ENCODE measurements at regions not wholly inside any gene's neighbourhood (a gene's known extent, or its start where the extent isn't known, plus 50 kb on each side); places are given as distances from the start of the nearest gene placed in this dataset.
A peak's percentile ranks its signal among the peaks of the same experiment; 100 is the strongest.

DNA sequence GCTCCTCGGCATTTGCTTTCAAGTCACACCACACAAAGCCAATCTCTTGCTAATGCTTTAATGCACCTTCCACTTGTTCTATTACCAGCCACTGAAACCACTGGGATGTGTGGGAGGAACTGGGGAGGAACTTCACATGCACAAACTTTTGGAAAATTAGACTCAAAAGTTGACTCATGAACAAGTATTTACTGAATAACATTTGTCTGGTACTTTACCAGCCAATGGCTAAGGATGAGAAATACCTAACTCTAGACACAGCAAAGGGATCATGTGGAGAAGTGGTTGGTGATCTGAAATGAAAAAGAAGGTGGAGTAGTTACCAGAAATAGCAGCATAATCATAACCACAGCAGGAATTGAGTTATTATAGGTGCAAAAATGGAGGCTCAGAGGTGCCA lies 554.0 kb upstream of the NOX3 start:
- no CpG with 5 or more reads among the region's 1 CpG for WGBS, 2 experiments (ENCODE audit: extremely low coverage in 2 of 2, insufficient read length in 1 of 2)
- intact Hi-C loops (cut with micrococcal nuclease), result loop anchor here (10.0 kb wide), 2 partner anchors 125 to 685 kb away; no protein-coding TSS in a partner anchor
- H3K9me1 ChIP-seq (ENCODE audit: insufficient read depth, low read length), result no peaks in the 10 kb centered on the region
- H3K56ac ChIP-seq (ENCODE audit: extremely low read depth, insufficient read depth, low read length), result no peak overlapping the region
- no peak overlapping the region for H3K4me2 ChIP-seq (ENCODE audit: low read depth, low read length)
- ATAC-seq (ENCODE audit: low read depth) (peak; percentile 59), DNase-seq (peak; percentile 58)
- peaks cover 4% of the 10 kb centered on the region; the same call in 1 of the 2 replicates for H3K4me1 ChIP-seq (ENCODE audit: control insufficient read depth, insufficient read depth, low read length)
- H2BK15ac ChIP-seq (ENCODE audit: low read depth, low read length), result no peak overlapping the region
- H2AFZ ChIP-seq (replicated peaks; ENCODE audit: low read length, poor library complexity), result no peak overlapping the region
- no peak overlapping the region for H3K14ac ChIP-seq (replicated peaks; ENCODE audit: low read depth, low read length)
- no peaks in the 10 kb centered on the region for H4K20me1 ChIP-seq (ENCODE audit: insufficient read depth, low read length)
- no peaks in the 10 kb centered on the region for H3K9me3 ChIP-seq (ENCODE audit: control insufficient read depth, insufficient read depth, low read length)
- H2BK20ac ChIP-seq (ENCODE audit: low read depth, low read length), result no peak overlapping the region
- no peak overlapping the region for H2AK5ac ChIP-seq (ENCODE audit: low read depth, low read length)
- in situ Hi-C loops (cut with MboI; ENCODE audit: low sequenced_read_pairs), result no loop called here
- H4K8ac ChIP-seq (ENCODE audit: low read depth in 2 of 2, low read length in 2 of 2), result no peak overlapping the region
- H3K79me1 ChIP-seq (ENCODE audit: low read depth in 1 of 2, low read length in 2 of 2), result no peaks in the 10 kb centered on the region
- H3K9ac ChIP-seq (ENCODE audit: low read depth, low read length), result no peak overlapping the region
- H4K5ac ChIP-seq (ENCODE audit: low read depth, low read length), result no peak overlapping the region
- dilution Hi-C loops (cut with HindIII; ENCODE audit: low sequenced_read_pairs, unreplicated experiment), result no loop called here
- H2BK120ac ChIP-seq (ENCODE audit: low read depth, low read length), result no peak overlapping the region
- no peak overlapping the region for H3K4me3 ChIP-seq (ENCODE audit: insufficient read depth, low read depth, low read length)
- H3K27me3 ChIP-seq (ENCODE audit: control insufficient read depth, insufficient read depth, low read length), result no peaks in the 10 kb centered on the region
- no peak overlapping the region; the same call in 1 of the 2 replicates for H3K18ac ChIP-seq (ENCODE audit: low read depth, low read length)
- H3K36me3 ChIP-seq (ENCODE audit: control insufficient read depth, insufficient read depth, low read length), result no peaks in the 10 kb centered on the region
- TF ChIP-seq, protein P1, sequence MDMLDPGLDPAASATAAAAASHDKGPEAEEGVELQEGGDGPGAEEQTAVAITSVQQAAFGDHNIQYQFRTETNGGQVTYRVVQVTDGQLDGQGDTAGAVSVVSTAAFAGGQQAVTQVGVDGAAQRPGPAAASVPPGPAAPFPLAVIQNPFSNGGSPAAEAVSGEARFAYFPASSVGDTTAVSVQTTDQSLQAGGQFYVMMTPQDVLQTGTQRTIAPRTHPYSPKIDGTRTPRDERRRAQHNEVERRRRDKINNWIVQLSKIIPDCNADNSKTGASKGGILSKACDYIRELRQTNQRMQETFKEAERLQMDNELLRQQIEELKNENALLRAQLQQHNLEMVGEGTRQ (IDR thresholded peaks at IDR 0.05; ENCODE audit: low read depth, low read length), result no peak
- TF ChIP-seq, protein P2, sequence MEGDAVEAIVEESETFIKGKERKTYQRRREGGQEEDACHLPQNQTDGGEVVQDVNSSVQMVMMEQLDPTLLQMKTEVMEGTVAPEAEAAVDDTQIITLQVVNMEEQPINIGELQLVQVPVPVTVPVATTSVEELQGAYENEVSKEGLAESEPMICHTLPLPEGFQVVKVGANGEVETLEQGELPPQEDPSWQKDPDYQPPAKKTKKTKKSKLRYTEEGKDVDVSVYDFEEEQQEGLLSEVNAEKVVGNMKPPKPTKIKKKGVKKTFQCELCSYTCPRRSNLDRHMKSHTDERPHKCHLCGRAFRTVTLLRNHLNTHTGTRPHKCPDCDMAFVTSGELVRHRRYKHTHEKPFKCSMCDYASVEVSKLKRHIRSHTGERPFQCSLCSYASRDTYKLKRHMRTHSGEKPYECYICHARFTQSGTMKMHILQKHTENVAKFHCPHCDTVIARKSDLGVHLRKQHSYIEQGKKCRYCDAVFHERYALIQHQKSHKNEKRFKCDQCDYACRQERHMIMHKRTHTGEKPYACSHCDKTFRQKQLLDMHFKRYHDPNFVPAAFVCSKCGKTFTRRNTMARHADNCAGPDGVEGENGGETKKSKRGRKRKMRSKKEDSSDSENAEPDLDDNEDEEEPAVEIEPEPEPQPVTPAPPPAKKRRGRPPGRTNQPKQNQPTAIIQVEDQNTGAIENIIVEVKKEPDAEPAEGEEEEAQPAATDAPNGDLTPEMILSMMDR (conservative IDR thresholded peaks at IDR 0.05; ENCODE audit: low read depth, low read length), result no peak
- TF ChIP-seq MAZ (IDR thresholded peaks at IDR 0.05; ENCODE audit: borderline replicate concordance, low read depth, low read length), result no peak
- TF ChIP-seq, protein P3, sequence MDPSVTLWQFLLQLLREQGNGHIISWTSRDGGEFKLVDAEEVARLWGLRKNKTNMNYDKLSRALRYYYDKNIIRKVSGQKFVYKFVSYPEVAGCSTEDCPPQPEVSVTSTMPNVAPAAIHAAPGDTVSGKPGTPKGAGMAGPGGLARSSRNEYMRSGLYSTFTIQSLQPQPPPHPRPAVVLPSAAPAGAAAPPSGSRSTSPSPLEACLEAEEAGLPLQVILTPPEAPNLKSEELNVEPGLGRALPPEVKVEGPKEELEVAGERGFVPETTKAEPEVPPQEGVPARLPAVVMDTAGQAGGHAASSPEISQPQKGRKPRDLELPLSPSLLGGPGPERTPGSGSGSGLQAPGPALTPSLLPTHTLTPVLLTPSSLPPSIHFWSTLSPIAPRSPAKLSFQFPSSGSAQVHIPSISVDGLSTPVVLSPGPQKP (IDR thresholded peaks at IDR 0.05; ENCODE audit: borderline replicate concordance, low read depth, low read length), result no peak
- no peak for TF ChIP-seq NFE2L2 (IDR thresholded peaks at IDR 0.05; ENCODE audit: low read depth, low read length)
- TF ChIP-seq SMC3 (IDR thresholded peaks at IDR 0.05; ENCODE audit: low read depth, low read length), result no peak
- no peak for TF ChIP-seq MXI1 (IDR thresholded peaks at IDR 0.05; ENCODE audit: borderline replicate concordance, low read depth, low read length)
- no peak for TF ChIP-seq RCOR1 (IDR thresholded peaks at IDR 0.05; ENCODE audit: insufficient replicate concordance, low read length)
- TF ChIP-seq CEBPB (IDR thresholded peaks at IDR 0.05; ENCODE audit: low read depth, low read length), result no peak
- no peak overlapping the region for H2AK9ac ChIP-seq (replicated peaks; ENCODE audit: low read depth, low read length, poor library complexity)
- POLR2A ChIA-PET (ENCODE audit: unreplicated experiment), result no interaction called here
- no peak overlapping the region for H3K23ac ChIP-seq (ENCODE audit: low read depth, low read length)
- no peak overlapping the region for H3K4ac ChIP-seq (ENCODE audit: low read depth, low read length)
- CTCF ChIA-PET, result no interaction called here
- H4K91ac ChIP-seq (ENCODE audit: insufficient read depth, low read depth, low read length), result no peak overlapping the region
- no peak overlapping the region for H2BK5ac ChIP-seq (ENCODE audit: low read depth, low read length, poor library complexity, severe bottlenecking)
- H3K27ac ChIP-seq (ENCODE audit: insufficient read depth, low read length), result no peak overlapping the region
- no TSS peak for BruUV-seq (replicated peaks)
